ENCODE measurements at regions not wholly inside any gene's neighbourhood (a gene's known extent, or its start where the extent isn't known, plus 50 kb on each side); places are given as distances from the start of the nearest gene placed in this dataset.
A peak's percentile ranks its signal among the peaks of the same experiment; 100 is the strongest.

DNA sequence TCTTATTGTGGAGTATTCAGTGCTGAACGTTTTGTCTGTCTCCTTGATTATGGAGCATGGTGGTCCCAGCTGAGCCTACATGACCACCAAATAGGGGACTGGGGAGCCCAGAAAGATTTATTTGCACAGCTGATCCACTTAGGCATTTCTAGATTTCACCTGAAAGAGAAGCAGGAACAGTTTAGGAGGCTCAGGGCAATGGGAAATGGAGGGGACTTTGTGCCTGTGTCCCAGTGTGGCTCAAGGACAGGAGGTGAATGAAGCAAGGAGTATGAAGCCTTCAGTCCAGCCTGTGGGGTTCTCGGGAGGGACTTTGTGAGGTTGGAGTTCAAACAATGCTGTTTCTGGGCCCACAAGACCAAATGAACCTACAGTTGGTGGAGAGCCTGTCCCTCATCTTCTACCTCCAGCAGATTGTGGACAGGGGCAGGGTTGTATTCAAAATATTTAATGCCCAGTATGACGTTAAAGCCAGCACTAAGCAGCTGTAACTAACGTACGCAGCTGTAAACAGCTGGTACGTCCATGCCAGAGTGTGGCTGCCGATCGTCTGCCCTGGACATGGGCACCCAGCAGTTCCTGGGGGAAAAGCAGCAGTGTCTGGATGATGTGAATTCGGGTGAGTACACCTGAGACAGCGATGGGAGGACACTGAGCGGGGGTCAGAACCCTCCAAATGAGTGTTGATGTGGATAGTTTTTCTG, 164.9 kb upstream of the RAB4A start:
- Histone ChIP-seq H3K36me3 (no peaks in the 10 kb centered on the region), H3K27ac (no peak overlapping the region), H3K9me3 (no peaks in the 10 kb centered on the region), H3K4me1 (replicated peaks) (no peaks in the 10 kb centered on the region), H3K27me3 (replicated peaks; ENCODE audit: insufficient read depth) (no peaks in the 10 kb centered on the region), H3K4me3 (no peak overlapping the region)
- 88% methylated on average over 11 of the region's 11 CpGs for WGBS
- TF ChIP-seq POLR2AphosphoS5 (IDR thresholded peaks at IDR 0.05): no peak
- TF ChIP-seq POLR2A (IDR thresholded peaks at IDR 0.05): no peak
- TF ChIP-seq, protein P1, sequence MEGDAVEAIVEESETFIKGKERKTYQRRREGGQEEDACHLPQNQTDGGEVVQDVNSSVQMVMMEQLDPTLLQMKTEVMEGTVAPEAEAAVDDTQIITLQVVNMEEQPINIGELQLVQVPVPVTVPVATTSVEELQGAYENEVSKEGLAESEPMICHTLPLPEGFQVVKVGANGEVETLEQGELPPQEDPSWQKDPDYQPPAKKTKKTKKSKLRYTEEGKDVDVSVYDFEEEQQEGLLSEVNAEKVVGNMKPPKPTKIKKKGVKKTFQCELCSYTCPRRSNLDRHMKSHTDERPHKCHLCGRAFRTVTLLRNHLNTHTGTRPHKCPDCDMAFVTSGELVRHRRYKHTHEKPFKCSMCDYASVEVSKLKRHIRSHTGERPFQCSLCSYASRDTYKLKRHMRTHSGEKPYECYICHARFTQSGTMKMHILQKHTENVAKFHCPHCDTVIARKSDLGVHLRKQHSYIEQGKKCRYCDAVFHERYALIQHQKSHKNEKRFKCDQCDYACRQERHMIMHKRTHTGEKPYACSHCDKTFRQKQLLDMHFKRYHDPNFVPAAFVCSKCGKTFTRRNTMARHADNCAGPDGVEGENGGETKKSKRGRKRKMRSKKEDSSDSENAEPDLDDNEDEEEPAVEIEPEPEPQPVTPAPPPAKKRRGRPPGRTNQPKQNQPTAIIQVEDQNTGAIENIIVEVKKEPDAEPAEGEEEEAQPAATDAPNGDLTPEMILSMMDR (IDR thresholded peaks at IDR 0.05): no peak
- no peak for DNase-seq (ENCODE audit: low spot score)
- intact Hi-C loops (cut with DNase I): no loop called here

DNA sequence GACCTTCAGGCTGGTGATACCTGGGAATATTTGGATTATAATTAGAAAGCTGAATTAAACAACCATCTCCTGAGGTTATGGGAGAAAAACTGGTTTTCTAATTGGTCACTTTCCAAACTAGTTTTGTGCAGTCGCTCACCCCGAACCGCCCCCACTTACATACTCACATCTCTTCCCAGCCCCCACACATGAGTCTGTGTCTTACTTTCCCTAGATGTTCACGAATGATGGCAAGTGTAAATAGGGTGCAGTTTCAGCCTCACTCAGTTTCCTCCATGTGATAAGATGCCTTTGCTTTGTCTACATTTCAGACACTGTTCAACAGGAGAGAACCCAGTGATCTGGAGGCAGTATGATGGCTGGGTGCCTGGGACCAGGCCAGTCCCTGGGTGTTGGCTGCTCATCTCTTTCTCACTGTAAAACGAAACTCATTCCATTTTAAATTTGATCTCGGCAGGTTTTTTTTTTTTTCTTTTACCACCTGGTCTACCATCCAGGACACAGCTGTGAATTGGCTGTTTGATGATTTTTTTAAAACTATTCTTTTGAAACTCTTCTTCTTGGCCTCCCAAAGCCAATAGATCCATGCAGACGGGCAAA, 164.3 kb upstream of the RAB4A start:
- Histone ChIP-seq H3K27ac (no peak overlapping the region), H3K4me1 (replicated peaks) (no peaks in the 10 kb centered on the region), H3K27me3 (replicated peaks; ENCODE audit: insufficient read depth) (no peaks in the 10 kb centered on the region), H3K4me3 (no peak overlapping the region), H3K36me3 (no peaks in the 10 kb centered on the region), H3K9me3 (no peaks in the 10 kb centered on the region)
- intact Hi-C loops (cut with DNase I): no loop called here
- DNase-seq (ENCODE audit: low spot score): peak; percentile 33
- TF ChIP-seq, protein P1 (IDR thresholded peaks at IDR 0.05): no peak
- peak; percentile 19 for TF ChIP-seq POLR2AphosphoS5 (IDR thresholded peaks at IDR 0.05)
- WGBS: 48% methylated on average over 7 of the region's 7 CpGs

DNA sequence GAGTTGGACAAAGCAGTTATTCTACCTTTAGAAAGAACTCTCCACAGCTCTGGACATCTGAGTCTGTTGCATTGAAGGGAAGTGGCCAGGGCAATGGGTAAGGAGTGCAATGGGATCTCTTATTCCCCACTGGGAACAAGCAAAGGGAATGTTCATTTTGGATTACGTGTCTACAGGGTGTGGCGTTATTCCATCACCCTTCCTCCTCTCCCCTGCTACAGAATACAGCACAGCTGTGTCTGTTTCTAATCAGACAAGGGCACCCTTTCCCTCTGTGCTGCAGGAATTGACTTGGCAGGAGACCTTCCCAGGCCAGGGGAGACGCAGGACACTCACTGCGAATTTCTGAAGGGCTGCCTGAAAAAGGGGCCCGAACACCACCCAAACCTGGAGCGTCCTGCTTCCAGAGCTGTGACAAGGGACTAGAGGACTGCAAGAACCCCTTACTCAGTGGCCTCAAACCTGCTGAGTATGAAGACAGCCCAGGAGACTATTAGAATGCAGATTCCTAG, 163.6 kb upstream of the RAB4A start:
- Histone ChIP-seq H3K4me3 (no peak overlapping the region), H3K9me3 (no peaks in the 10 kb centered on the region), H3K27ac (no peak overlapping the region), H3K36me3 (no peaks in the 10 kb centered on the region), H3K4me1 (replicated peaks) (no peaks in the 10 kb centered on the region), H3K27me3 (replicated peaks; ENCODE audit: insufficient read depth) (no peaks in the 10 kb centered on the region)
- intact Hi-C loops (cut with DNase I): no loop called here
- no peak for DNase-seq (ENCODE audit: low spot score)
- no peak for TF ChIP-seq POLR2A (IDR thresholded peaks at IDR 0.05)
- TF ChIP-seq, protein P1 (IDR thresholded peaks at IDR 0.05): no peak
- TF ChIP-seq POLR2AphosphoS5 (IDR thresholded peaks at IDR 0.05): no peak
- 93% methylated on average over 6 of the region's 6 CpGs for WGBS

DNA sequence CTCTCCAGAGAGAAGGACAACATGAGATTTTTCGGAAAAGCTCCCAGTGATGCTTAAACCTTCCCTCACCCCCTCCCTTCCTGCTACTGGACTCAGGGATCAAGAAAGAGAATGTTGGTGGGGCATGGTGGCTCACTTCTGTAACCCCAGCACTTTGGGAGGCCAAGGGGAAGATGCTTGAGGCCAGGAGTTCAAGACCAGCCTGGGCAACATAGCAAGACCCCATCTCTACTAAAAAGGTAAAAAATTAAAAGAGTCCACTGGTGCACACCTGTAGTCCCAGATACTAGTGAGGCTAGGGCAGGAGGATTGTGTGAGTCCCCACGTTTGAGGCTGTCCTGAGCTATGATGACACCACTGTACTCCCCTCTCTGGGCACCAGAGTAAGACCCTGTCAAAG, 162.9 kb upstream of the RAB4A start:
- TF ChIP-seq POLR2AphosphoS5 (IDR thresholded peaks at IDR 0.05): no peak
- TF ChIP-seq, protein P1 (IDR thresholded peaks at IDR 0.05): no peak
- no peak for TF ChIP-seq POLR2A (IDR thresholded peaks at IDR 0.05)
- DNase-seq (ENCODE audit: low spot score): no peak
- Histone ChIP-seq H3K4me1 (replicated peaks) (no peaks in the 10 kb centered on the region), H3K27me3 (replicated peaks; ENCODE audit: insufficient read depth) (no peaks in the 10 kb centered on the region), H3K9me3 (no peaks in the 10 kb centered on the region), H3K36me3 (no peaks in the 10 kb centered on the region), H3K27ac (no peak overlapping the region), H3K4me3 (no peak overlapping the region)
- intact Hi-C loops (cut with DNase I): no loop called here
- 98% methylated on average over 2 of the region's 2 CpGs for WGBS

All from prostate gland (tissue), 2 donors.